Mucosa of rectum (tissue), 2 donors: ENCODE measurements at regions not wholly inside any gene's neighbourhood (a gene's known extent, or its start where the extent isn't known, plus 50 kb on each side); places are given as distances from the start of the nearest gene placed in this dataset.
"Not testable (repeated sequence)": the region's sequence is repeated elsewhere in the genome, so short reads cannot be mapped to it uniquely, and the experiment has no call there.

Source experiments
- H3K27ac ChIP-seq, 2 donors: one replicate each; pipeline ENCODE4 v1.7.0; 2013; ENCODE audit warnings: inconsistent platforms in 2 of 2, low read depth in 2 of 2, low read length in 2 of 2
- H3K27me3 ChIP-seq, 2 donors: one replicate each; pipeline ENCODE4 v1.7.0; 2013; ENCODE audit warnings: low read length in 2 of 2; ENCODE audit not compliant: control insufficient read depth in 2 of 2, insufficient read depth in 2 of 2
- H3K36me3 ChIP-seq, 2 donors: one replicate each; pipeline ENCODE4 v1.7.0; 2013; ENCODE audit warnings: low read length in 2 of 2; ENCODE audit not compliant: control insufficient read depth in 2 of 2, insufficient read depth in 2 of 2
- H3K4me1 ChIP-seq, 2 donors: one replicate each; pipeline ENCODE4 v1.7.0; 2013; ENCODE audit warnings: low read length in 2 of 2, mild to moderate bottlenecking in 1 of 2; ENCODE audit not compliant: control insufficient read depth in 2 of 2, insufficient read depth in 2 of 2
- H3K4me3 ChIP-seq, 2 donors: one replicate each; pipeline ENCODE4 v1.7.0; 2013; ENCODE audit warnings: low read length in 2 of 2
- H3K9ac ChIP-seq, 2 donors: one replicate each; pipeline ENCODE4 v1.7.0; 2013; ENCODE audit warnings: low read length in 2 of 2, low read depth in 1 of 2, mild to moderate bottlenecking in 1 of 2
- H3K9me3 ChIP-seq, 2 donors: one replicate each; pipeline ENCODE4 v1.7.0; 2013; ENCODE audit warnings: low read length in 2 of 2; ENCODE audit not compliant: control insufficient read depth in 2 of 2
- donor health status: healthy.
- donor health status: Normal muscosa, but diverticular disease.

- Histone ChIP-seq H3K4me1 (no peaks in the 10 kb centered on the region), H3K4me3 (no peak overlapping the region), H3K27ac (no peak overlapping the region), H3K9me3 (no peaks in the 10 kb centered on the region), H3K27me3 (no peaks in the 10 kb centered on the region), H3K9ac (no peak overlapping the region), H3K36me3 (no peaks in the 10 kb centered on the region)
These were observed 279.0 kb upstream of the ID4 start for GRCh38 chr6:19558201-19558600.

GRCh38 chr6:19558934-19559333, 278.2 kb upstream of the ID4 start:
- Histone ChIP-seq H3K27me3 (no peaks in the 10 kb centered on the region), H3K27ac (no peak overlapping the region), H3K9me3 (no peaks in the 10 kb centered on the region), H3K4me3 (no peak overlapping the region), H3K9ac (no peak overlapping the region), H3K36me3 (no peaks in the 10 kb centered on the region), H3K4me1 (no peaks in the 10 kb centered on the region)

- Histone ChIP-seq H3K4me3 (no peak overlapping the region), H3K9me3 (no peaks in the 10 kb centered on the region), H3K27me3 (no peaks in the 10 kb centered on the region), H3K9ac (no peak overlapping the region), H3K36me3 (no peaks in the 10 kb centered on the region), H3K4me1 (no peaks in the 10 kb centered on the region), H3K27ac (no peak overlapping the region)
These were observed 274.7 kb upstream of the ID4 start for GRCh38 chr6:19562468-19562867.

GRCh38 chr6:19569563-19569962, 267.6 kb upstream of the ID4 start:
- Histone ChIP-seq H3K9ac (no peak overlapping the region), H3K9me3 (no peaks in the 10 kb centered on the region), H3K27ac (no peak overlapping the region), H3K36me3 (no peaks in the 10 kb centered on the region), H3K4me1 (no peaks in the 10 kb centered on the region), H3K27me3 (no peaks in the 10 kb centered on the region), H3K4me3 (no peak overlapping the region)

GRCh38 chr6:19571176-19571575, 266.0 kb upstream of the ID4 start:
- Histone ChIP-seq H3K4me3 (no peak overlapping the region), H3K27me3 (no peaks in the 10 kb centered on the region), H3K9me3 (no peaks in the 10 kb centered on the region), H3K27ac (no peak overlapping the region), H3K36me3 (no peaks in the 10 kb centered on the region), H3K9ac (no peak overlapping the region), H3K4me1 (no peaks in the 10 kb centered on the region)

- Histone ChIP-seq H3K27ac (no peak overlapping the region), H3K27me3 (no peaks in the 10 kb centered on the region), H3K36me3 (no peaks in the 10 kb centered on the region), H3K4me3 (no peak overlapping the region), H3K9ac (no peak overlapping the region), H3K9me3 (no peaks in the 10 kb centered on the region), H3K4me1 (no peaks in the 10 kb centered on the region)
These were observed 258.7 kb upstream of the ID4 start for GRCh38 chr6:19578481-19578880.

- not testable (repeated sequence) for H3K36me3 ChIP-seq, H3K27me3 ChIP-seq, H3K4me1 ChIP-seq, H3K9ac ChIP-seq, H3K27ac ChIP-seq, H3K9me3 ChIP-seq, H3K4me3 ChIP-seq
These were observed 253.0 kb upstream of the ID4 start for GRCh38 chr6:19584207-19584606.

GRCh38 chr6:19587238-19587942, 249.8 kb upstream of the ID4 start:
- Histone ChIP-seq H3K4me1 (no peaks in the 10 kb centered on the region), H3K27me3 (no peaks in the 10 kb centered on the region), H3K36me3 (no peaks in the 10 kb centered on the region), H3K4me3 (no peak overlapping the region), H3K9ac (no peak overlapping the region), H3K27ac (no peak overlapping the region), H3K9me3 (no peaks in the 10 kb centered on the region)

- H3K27me3 ChIP-seq = no peaks in the 10 kb centered on the region
- no peaks in the 10 kb centered on the region for H3K4me1 ChIP-seq
- H3K27ac ChIP-seq = no peak overlapping the region
- H3K9me3 ChIP-seq = no peaks in the 10 kb centered on the region
- no peak overlapping the region for H3K9ac ChIP-seq
- H3K4me3 ChIP-seq = no peak overlapping the region
- H3K36me3 ChIP-seq = no peaks in the 10 kb centered on the region
These were observed 246.6 kb upstream of the ID4 start for GRCh38 chr6:19590501-19591131.

GRCh38 chr6:19597809-19598320, 239.3 kb upstream of the ID4 start:
- Histone ChIP-seq H3K4me3 (no peak overlapping the region), H3K27ac (no peak overlapping the region)

More at GRCh38 chr6:19597809-19598320, 239.3 kb upstream of the ID4 start:
- Histone ChIP-seq H3K4me1 (no peaks in the 10 kb centered on the region), H3K36me3 (no peaks in the 10 kb centered on the region), H3K9ac (no peak overlapping the region), H3K9me3 (no peaks in the 10 kb centered on the region), H3K27me3 (no peaks in the 10 kb centered on the region)
